ENCODE measurements at regions not wholly inside any gene's neighbourhood (a gene's known extent, or its start where the extent isn't known, plus 50 kb on each side); places are given as distances from the start of the nearest gene placed in this dataset.

- Histone ChIP-seq H3K4me3 (ENCODE audit: control extremely low read depth in 1 of 5, extremely low read depth in 1 of 5, insufficient read depth in 1 of 5, low read depth in 2 of 5, low read length in 4 of 5) (no peak overlapping the region), H3K9me3 (ENCODE audit: control extremely low read depth in 1 of 3, control insufficient read depth in 2 of 3, insufficient read depth in 1 of 3, low read length in 2 of 3) (peaks cover 0 to 3% (median 0%) of the 10 kb centered on the region in 3 donors), H4K20me1 (ENCODE audit: control insufficient read depth, insufficient read depth, low read length, poor library complexity, severe bottlenecking) (no peaks in the 10 kb centered on the region), H3K27ac (ENCODE audit: low read length in 2 of 2) (no peak overlapping the region), H3K79me2 (ENCODE audit: control insufficient read depth, insufficient read depth, low read length) (no peaks in the 10 kb centered on the region), H2AFZ (ENCODE audit: insufficient read depth, low read depth, low read length, poor library complexity, severe bottlenecking) (no peak overlapping the region), H3K27me3 (replicated peaks in 1 of 4; ENCODE audit: control extremely low read depth in 1 of 4, control insufficient read depth in 3 of 4, insufficient read depth in 4 of 4, low read length in 3 of 4) (no peaks in the 10 kb centered on the region), H3K4me1 (ENCODE audit: control insufficient read depth in 2 of 2, insufficient read depth in 2 of 2, low read length in 2 of 2) (no peaks in the 10 kb centered on the region), H3K9ac (ENCODE audit: low read length) (no peak overlapping the region), H3K4me2 (replicated peaks; ENCODE audit: low read depth, low read length, poor library complexity, severe bottlenecking) (no peak overlapping the region), H3K36me3 (replicated peaks in 1 of 2; ENCODE audit: control extremely low read depth in 1 of 2, control insufficient read depth in 1 of 2, extremely low read depth in 1 of 2, insufficient read depth in 2 of 2, low read length in 1 of 2) (no peaks in the 10 kb centered on the region)
- Mint-ChIP-seq H3K9me3 (ENCODE audit: insufficient read depth) (peaks cover 1% of the 10 kb centered on the region), H3K27ac (no peak overlapping the region), H3K4me3 (no peak overlapping the region), H3K4me1 (peaks cover 4% of the 10 kb centered on the region), H3K27me3 (peaks cover 20% of the 10 kb centered on the region)
- ATAC-seq (ENCODE audit: low read depth) (no peak), DNase-seq (no peak)
- intact Hi-C loops (cut with micrococcal nuclease), result no loop called here
- 85% methylated on average over 12 of the region's 12 CpGs for WGBS (ENCODE audit: insufficient coverage)
- ChIA-PET CTCF (no interaction called here), POLR2A (no interaction called here)
- TF ChIP-seq CTCF (IDR thresholded peaks at IDR 0.05) (no peak), EZH2 (IDR thresholded peaks at IDR 0.05; ENCODE audit: borderline replicate concordance, insufficient read depth, low read depth, low read length, poor library complexity, severe bottlenecking) (no peak)
These were observed 103.3 kb upstream of the NCK2 start for GRCh38 chr2:105641389-105641811.

GRCh38 chr2:105640246-105640645 lies 104.5 kb upstream of the NCK2 start:
- no peak overlapping the region for H3K9ac ChIP-seq (ENCODE audit: low read length)
- Mint-ChIP-seq H3K27me3 (peaks cover 18% of the 10 kb centered on the region), H3K4me3 (no peak overlapping the region), H3K9me3 (ENCODE audit: insufficient read depth) (peaks cover 1% of the 10 kb centered on the region), H3K27ac (no peak overlapping the region), H3K4me1 (no peaks in the 10 kb centered on the region)
- no peaks in the 10 kb centered on the region for H3K79me2 ChIP-seq (ENCODE audit: control insufficient read depth, insufficient read depth, low read length)
- H3K4me2 ChIP-seq (replicated peaks; ENCODE audit: low read depth, low read length, poor library complexity, severe bottlenecking), result no peak overlapping the region
- peaks cover 0 to 3% (median 0%) of the 10 kb centered on the region in 3 donors for H3K9me3 ChIP-seq (ENCODE audit: control extremely low read depth in 1 of 3, control insufficient read depth in 2 of 3, insufficient read depth in 1 of 3, low read length in 2 of 3)
- H3K4me3 ChIP-seq (ENCODE audit: control extremely low read depth in 1 of 5, extremely low read depth in 1 of 5, insufficient read depth in 1 of 5, low read depth in 2 of 5, low read length in 4 of 5), result no peak overlapping the region
- no peak overlapping the region for H2AFZ ChIP-seq (ENCODE audit: insufficient read depth, low read depth, low read length, poor library complexity, severe bottlenecking)
- no peak overlapping the region for H3K27ac ChIP-seq (ENCODE audit: low read length in 2 of 2)
- H3K27me3 ChIP-seq (replicated peaks in 1 of 4; ENCODE audit: control extremely low read depth in 1 of 4, control insufficient read depth in 3 of 4, insufficient read depth in 4 of 4, low read length in 3 of 4), result no peaks in the 10 kb centered on the region
- no peaks in the 10 kb centered on the region for H3K4me1 ChIP-seq (ENCODE audit: control insufficient read depth in 2 of 2, insufficient read depth in 2 of 2, low read length in 2 of 2)
- TF ChIP-seq EZH2 (IDR thresholded peaks at IDR 0.05; ENCODE audit: borderline replicate concordance, insufficient read depth, low read depth, low read length, poor library complexity, severe bottlenecking), result no peak
- TF ChIP-seq CTCF (IDR thresholded peaks at IDR 0.05), result no peak
- ATAC-seq (ENCODE audit: low read depth) (no peak), DNase-seq (no peak)
- no peaks in the 10 kb centered on the region for H4K20me1 ChIP-seq (ENCODE audit: control insufficient read depth, insufficient read depth, low read length, poor library complexity, severe bottlenecking)
- no peaks in the 10 kb centered on the region for H3K36me3 ChIP-seq (replicated peaks in 1 of 2; ENCODE audit: control extremely low read depth in 1 of 2, control insufficient read depth in 1 of 2, extremely low read depth in 1 of 2, insufficient read depth in 2 of 2, low read length in 1 of 2)
- no CpG with 5 or more reads among the region's 4 CpGs for WGBS (ENCODE audit: insufficient coverage)
- ChIA-PET CTCF (no interaction called here), POLR2A (no interaction called here)
- intact Hi-C loops (cut with micrococcal nuclease), result no loop called here
